IMR-90 (cell line): ENCODE measurements at regions not wholly inside any gene's neighbourhood (a gene's known extent, or its start where the extent isn't known, plus 50 kb on each side); places are given as distances from the start of the nearest gene placed in this dataset.

ENCODE experiments used
- BHLHE40 ChIP-seq: fragments of 150-350 bp; IDR thresholded peaks from 2 replicates; pipeline ENCODE4 v1.6.1; 2016; ENCODE audit warnings: mild to moderate bottlenecking, low read depth, low read length
- CEBPB ChIP-seq: IDR thresholded peaks from 2 replicates; pipeline ENCODE4 v1.6.1; 2012; ENCODE audit warnings: low read depth, low read length, improper control_type of control experiment
- MAFK ChIP-seq: IDR thresholded peaks from 2 replicates; pipeline ENCODE4 v1.6.1; 2012; ENCODE audit warnings: low read depth, low read length, improper control_type of control experiment
- MAZ ChIP-seq: IDR thresholded peaks from 2 replicates; pipeline ENCODE4 v1.6.1; 2012; ENCODE audit warnings: low read depth, mild to moderate bottlenecking, low read length, improper control_type of control experiment, moderate library complexity, borderline replicate concordance
- MXI1 ChIP-seq: IDR thresholded peaks from 2 replicates; pipeline ENCODE4 v1.6.1; 2012; ENCODE audit warnings: low read depth, mild to moderate bottlenecking, low read length, moderate library complexity, borderline replicate concordance
- NFE2L2 ChIP-seq: fragments of 150-350 bp; IDR thresholded peaks from 2 replicates; pipeline ENCODE4 v1.6.1; 2016; ENCODE audit warnings: low read depth, mild to moderate bottlenecking, low read length
- POLR2A ChIP-seq: IDR thresholded peaks from 2 replicates; pipeline ENCODE4 v1.6.1; 2012; ENCODE audit warnings: mild to moderate bottlenecking, low read depth, low read length
- RAD21 ChIP-seq: IDR thresholded peaks from 2 replicates; pipeline ENCODE4 v1.6.1; 2012; ENCODE audit warnings: low read length, improper control_type of control experiment
- RCOR1 ChIP-seq: IDR thresholded peaks from 2 replicates; pipeline ENCODE4 v1.6.1; 2012; ENCODE audit warnings: mild to moderate bottlenecking, low read length, improper control_type of control experiment; ENCODE audit not compliant: insufficient replicate concordance
- RFX5 ChIP-seq: IDR thresholded peaks from 2 replicates; pipeline ENCODE4 v1.8.0; 2012; ENCODE audit warnings: low read depth, mild to moderate bottlenecking, low read length, moderate library complexity
- TF ChIP-seq, protein P1 (sequence below): conservative IDR thresholded peaks from 2 replicates; pipeline ENCODE4 v1.5.1; 2012; ENCODE audit warnings: mild to moderate bottlenecking, low read depth, low read length, improper control_type of control experiment
- TF ChIP-seq, protein P2 (sequence below): fragments of 150-350 bp; IDR thresholded peaks from 2 replicates; pipeline ENCODE4 v1.6.1; 2016; ENCODE audit warnings: low read depth, mild to moderate bottlenecking, low read length, moderate library complexity, borderline replicate concordance

DNA sequence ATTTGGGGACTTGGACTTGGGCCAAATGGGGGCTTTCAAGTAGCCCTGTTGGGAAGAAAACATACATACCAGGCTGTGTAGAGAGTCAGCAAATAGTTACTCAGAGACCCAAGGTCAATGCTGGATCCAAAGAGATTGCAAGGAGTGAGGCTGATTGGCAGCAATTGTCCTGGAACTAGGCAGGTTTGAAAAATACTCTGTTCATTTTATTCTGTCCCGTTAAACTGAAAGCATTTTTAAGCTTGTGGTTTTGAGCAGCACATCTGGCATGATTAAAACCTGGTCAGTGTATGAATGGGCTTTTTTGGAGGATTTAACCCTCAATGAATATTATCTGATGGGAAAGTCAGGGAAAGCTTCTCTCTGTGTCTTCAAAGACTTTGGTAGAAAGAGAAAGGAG, 294.3 kb upstream of the BOD1L1 start:
- TF ChIP-seq, protein P1, sequence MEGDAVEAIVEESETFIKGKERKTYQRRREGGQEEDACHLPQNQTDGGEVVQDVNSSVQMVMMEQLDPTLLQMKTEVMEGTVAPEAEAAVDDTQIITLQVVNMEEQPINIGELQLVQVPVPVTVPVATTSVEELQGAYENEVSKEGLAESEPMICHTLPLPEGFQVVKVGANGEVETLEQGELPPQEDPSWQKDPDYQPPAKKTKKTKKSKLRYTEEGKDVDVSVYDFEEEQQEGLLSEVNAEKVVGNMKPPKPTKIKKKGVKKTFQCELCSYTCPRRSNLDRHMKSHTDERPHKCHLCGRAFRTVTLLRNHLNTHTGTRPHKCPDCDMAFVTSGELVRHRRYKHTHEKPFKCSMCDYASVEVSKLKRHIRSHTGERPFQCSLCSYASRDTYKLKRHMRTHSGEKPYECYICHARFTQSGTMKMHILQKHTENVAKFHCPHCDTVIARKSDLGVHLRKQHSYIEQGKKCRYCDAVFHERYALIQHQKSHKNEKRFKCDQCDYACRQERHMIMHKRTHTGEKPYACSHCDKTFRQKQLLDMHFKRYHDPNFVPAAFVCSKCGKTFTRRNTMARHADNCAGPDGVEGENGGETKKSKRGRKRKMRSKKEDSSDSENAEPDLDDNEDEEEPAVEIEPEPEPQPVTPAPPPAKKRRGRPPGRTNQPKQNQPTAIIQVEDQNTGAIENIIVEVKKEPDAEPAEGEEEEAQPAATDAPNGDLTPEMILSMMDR: no peak
- TF ChIP-seq RCOR1: no peak
- TF ChIP-seq NFE2L2: no peak
- no peak for TF ChIP-seq MAFK
- no peak for TF ChIP-seq POLR2A
- TF ChIP-seq RFX5: no peak
- no peak for TF ChIP-seq MXI1
- no peak for TF ChIP-seq CEBPB
- no peak for TF ChIP-seq RAD21
- no peak for TF ChIP-seq MAZ
- no peak for TF ChIP-seq BHLHE40
- TF ChIP-seq, protein P2, sequence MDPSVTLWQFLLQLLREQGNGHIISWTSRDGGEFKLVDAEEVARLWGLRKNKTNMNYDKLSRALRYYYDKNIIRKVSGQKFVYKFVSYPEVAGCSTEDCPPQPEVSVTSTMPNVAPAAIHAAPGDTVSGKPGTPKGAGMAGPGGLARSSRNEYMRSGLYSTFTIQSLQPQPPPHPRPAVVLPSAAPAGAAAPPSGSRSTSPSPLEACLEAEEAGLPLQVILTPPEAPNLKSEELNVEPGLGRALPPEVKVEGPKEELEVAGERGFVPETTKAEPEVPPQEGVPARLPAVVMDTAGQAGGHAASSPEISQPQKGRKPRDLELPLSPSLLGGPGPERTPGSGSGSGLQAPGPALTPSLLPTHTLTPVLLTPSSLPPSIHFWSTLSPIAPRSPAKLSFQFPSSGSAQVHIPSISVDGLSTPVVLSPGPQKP: no peak
